HCT116 (cell line): ENCODE measurements at regions not wholly inside any gene's neighbourhood (a gene's known extent, or its start where the extent isn't known, plus 50 kb on each side); places are given as distances from the start of the nearest gene placed in this dataset.

Source experiments
- ATAC-seq: fragments of 200-7000 bp; cut with Tn5 transposase; 2 replicates; pipeline ENCODE4 v1.9.1; 2020; ENCODE audit warnings: mild to moderate bottlenecking, moderate library complexity
- BruUV-seq: library from RNA; stranded (reverse); fragments of 400-500 nt; replicated peaks from 2 replicates; lab custom pipeline; 2021; lab: Mats Ljungman, UMichigan
- CTCF ChIA-PET: fragments of 300-600 bp; sonication (Branson Sonifier 250); formaldehyde crosslinking; loops from one replicate; lab custom pipeline; 2021; ENCODE audit warnings: antibody characterized with exemption; lab: Charles Lee
- POLR2A ChIA-PET: fragments of 300-600, 350-600 bp; sonication (Branson Sonifier 250); formaldehyde crosslinking; loops from one replicate; lab custom pipeline; 2021; ENCODE audit warnings: antibody characterized with exemption; lab: Charles Lee
- RAD21 ChIA-PET, 2 experiments: fragments of 300-600 bp; sonication (Branson Sonifier 250); formaldehyde crosslinking; loops; one replicate each; lab custom pipeline; 2023; ENCODE audit warnings: low total read pairs in 2 of 2; ENCODE audit not compliant: uncharacterized antibody in 2 of 2, unreplicated experiment in 2 of 2, low non-redundant PET in 1 of 2; lab: Charles Lee
- DNase-seq: peaks from one replicate; pipeline ENCODE4 v3.0.0-alpha.2; 2010; ENCODE audit warnings: low read depth, low spot score
- H2AFZ ChIP-seq: fragments of 200-600 bp; shearing (Covaris generic), sonication (generic); 2 replicates; pipeline ENCODE4 v1.6.1; 2017; ENCODE audit warnings: low read depth, mixed run types, mixed read lengths, antibody characterized with exemption, low read length; ENCODE audit not compliant: poor library complexity, severe bottlenecking
- H3K27ac ChIP-seq: 2 replicates; pipeline ENCODE4 v1.5.1; 2012; ENCODE audit warnings: low read depth, low read length
- H3K27me3 ChIP-seq: fragments of 200-600 bp; sonication (generic); 2 replicates; pipeline ENCODE4 v1.6.1; 2016; ENCODE audit warnings: mixed run types, low read length, mixed read lengths; ENCODE audit not compliant: insufficient read depth
- H3K36me3 ChIP-seq, 2 experiments: fragments of 200-500 bp in 1 of 2; fragments of 200-600 bp in 1 of 2; sonication (Bioruptor generic) in 1 of 2; sonication (generic) in 1 of 2; 2 replicates each; pipeline versions ENCODE4 v1.5.1 to v1.6.1; 2014 to 2016; ENCODE audit warnings: low read length in 2 of 2, inconsistent platforms in 1 of 2, mixed read lengths in 1 of 2, mixed run types in 1 of 2; ENCODE audit not compliant: insufficient read depth in 2 of 2, control insufficient read depth in 1 of 2
- H3K4me1 ChIP-seq, 2 experiments: fragments of 200-600 bp in 1 of 2; sonication (generic) in 1 of 2; 2 replicates each; pipeline versions ENCODE4 v1.5.1 to v1.6.1; 2012 to 2017; ENCODE audit warnings: low read length in 2 of 2, inconsistent platforms in 1 of 2, mild to moderate bottlenecking in 1 of 2, mixed read lengths in 1 of 2, mixed run types in 1 of 2, moderate library complexity in 1 of 2; ENCODE audit not compliant: insufficient read depth in 2 of 2, control insufficient read depth in 1 of 2
- H3K4me2 ChIP-seq: fragments of 200-600 bp; sonication (generic); 2 replicates; pipeline ENCODE4 v1.6.1; 2017; ENCODE audit warnings: mixed run types, low read length, mixed read lengths
- H3K4me3 ChIP-seq, 2 experiments: fragments of 200-600 bp in 1 of 2; sonication (generic) in 1 of 2; replicated peaks in 1 of 2; 2 replicates each; pipeline ENCODE4 v1.5.1; 2011 to 2016; ENCODE audit warnings: low read length in 2 of 2, control low read depth in 1 of 2, low read depth in 1 of 2, mild to moderate bottlenecking in 1 of 2, mixed read lengths in 1 of 2, mixed run types in 1 of 2
- H3K79me2 ChIP-seq: fragments of 200-600 bp; sonication (generic); 2 replicates; pipeline ENCODE4 v1.6.1; 2017; ENCODE audit warnings: mild to moderate bottlenecking, mixed run types, low read length, moderate library complexity, mixed read lengths; ENCODE audit not compliant: insufficient read depth
- H3K9ac ChIP-seq: fragments of 200-600 bp; sonication (generic); 2 replicates; pipeline ENCODE4 v1.6.1; 2016; ENCODE audit warnings: low read length, mixed read lengths
- H3K9me2 ChIP-seq: fragments of 200-600 bp; sonication (generic), shearing (Covaris generic); 2 replicates; pipeline ENCODE4 v1.6.1; 2017; ENCODE audit warnings: mixed run types, mild to moderate bottlenecking, moderate library complexity; ENCODE audit not compliant: insufficient read depth
- H3K9me3 ChIP-seq, 2 experiments: fragments of 200-500 bp in 1 of 2; fragments of 200-600 bp in 1 of 2; sonication (Bioruptor generic) in 1 of 2; sonication (generic) in 1 of 2; 2 replicates each; pipeline ENCODE4 v1.6.1; 2014 to 2017; ENCODE audit warnings: low read length in 2 of 2, mixed read lengths in 2 of 2, inconsistent platforms in 1 of 2, low read depth in 1 of 2, mild to moderate bottlenecking in 1 of 2, mixed run types in 1 of 2, moderate library complexity in 1 of 2; ENCODE audit not compliant: control insufficient read depth in 1 of 2, insufficient read depth in 1 of 2
- H4K20me1 ChIP-seq: fragments of 200-600 bp; sonication (generic), shearing (Covaris generic); 2 replicates; pipeline ENCODE4 v1.6.1; 2017; ENCODE audit warnings: mixed run types, mild to moderate bottlenecking, moderate library complexity; ENCODE audit not compliant: insufficient read depth
- CEBPB ChIP-seq: IDR thresholded peaks from 2 replicates; pipeline ENCODE4 v1.6.1; 2012; ENCODE audit warnings: low read depth
- CTCF ChIP-seq, 3 experiments: fragments of 200-600 bp in 1 of 3; sonication (generic) in 1 of 3; IDR thresholded peaks in 2 of 3; conservative IDR thresholded peaks in 1 of 3; 2 replicates each; pipeline ENCODE4 v1.5.1; 2012 to 2017; ENCODE audit warnings: low read depth in 2 of 3, low read length in 2 of 3, antibody characterized with exemption in 1 of 3, borderline replicate concordance in 1 of 3, control low read depth in 1 of 3, mild to moderate bottlenecking in 1 of 3, mixed read lengths in 1 of 3, mixed run types in 1 of 3, moderate library complexity in 1 of 3; ENCODE audit not compliant: insufficient read depth in 1 of 3
- FOSL1 ChIP-seq: IDR thresholded peaks from 2 replicates; pipeline ENCODE4 v1.6.1; 2012; ENCODE audit warnings: low read depth
- POLR2AphosphoS5 ChIP-seq: IDR thresholded peaks from 2 replicates; pipeline ENCODE4 v1.6.1; 2011; ENCODE audit warnings: mild to moderate bottlenecking, low read depth, low read length, moderate library complexity
- SIN3A ChIP-seq: IDR thresholded peaks from 2 replicates; pipeline ENCODE4 v1.6.1; 2012; ENCODE audit warnings: low read depth
- SP1 ChIP-seq: IDR thresholded peaks from 2 replicates; pipeline ENCODE4 v1.6.1; 2012; ENCODE audit warnings: low read depth
- TCF7L2 ChIP-seq: IDR thresholded peaks from 2 replicates; pipeline ENCODE4 v1.7.0; 2011; ENCODE audit warnings: borderline replicate concordance, inconsistent platforms; ENCODE audit not compliant: insufficient read depth, insufficient read length; ENCODE audit errors: extremely low read depth
- YY1 ChIP-seq: IDR thresholded peaks from 2 replicates; pipeline ENCODE4 v1.6.1; 2011; ENCODE audit warnings: low read length, low read depth, moderate library complexity, mild to moderate bottlenecking; ENCODE audit not compliant: insufficient replicate concordance; ENCODE audit errors: extremely low read depth
- ZFX ChIP-seq: fragments of 450-650 bp; IDR thresholded peaks from 2 replicates; pipeline ENCODE4 v1.6.1; 2017
- intact Hi-C: fragments of 100-400 bp; cut with micrococcal nuclease; formaldehyde crosslinking; loops from 2 replicates; pipeline ENCODE4 v1.10.0; 2022
- TF ChIP-seq, protein P1 (sequence below): IDR thresholded peaks from 2 replicates; pipeline ENCODE4 v1.6.1; 2012
- TF ChIP-seq, protein P2 (sequence below): IDR thresholded peaks from 2 replicates; pipeline ENCODE4 v1.6.1; 2012; ENCODE audit warnings: low read depth

DNA sequence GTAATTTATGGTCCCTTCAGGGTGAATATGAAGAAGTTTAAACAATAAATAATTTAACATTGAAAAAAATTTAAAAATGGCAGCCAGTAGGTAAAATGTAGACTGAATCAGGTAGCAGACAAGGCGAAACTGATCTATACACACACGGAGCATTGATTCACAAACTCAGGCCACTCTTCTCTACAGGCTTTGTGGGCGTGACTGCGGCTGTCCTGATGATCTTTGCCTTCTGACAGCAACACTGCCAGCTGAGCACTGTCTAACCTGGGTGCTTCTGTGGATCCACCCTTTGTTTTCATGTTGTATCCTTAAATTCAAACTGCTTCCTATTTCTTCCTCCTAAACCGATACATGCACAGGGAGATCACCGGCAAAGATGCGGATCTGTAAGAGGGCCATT lies 315.4 kb upstream of the ADCY2 start:
- H3K79me2 ChIP-seq = no peaks in the 10 kb centered on the region
- H3K4me3 ChIP-seq = no peak overlapping the region
- H3K9me2 ChIP-seq = no peaks in the 10 kb centered on the region
- DNase-seq (no peak), ATAC-seq (no peak)
- no peaks in the 10 kb centered on the region for H3K36me3 ChIP-seq
- no peak overlapping the region for H3K27ac ChIP-seq
- H3K4me1 ChIP-seq = no peaks in the 10 kb centered on the region
- no peaks in the 10 kb centered on the region for H3K27me3 ChIP-seq
- ChIA-PET RAD21 (no interaction called here), POLR2A (no interaction called here), CTCF (no interaction called here)
- no peak for TF ChIP-seq FOSL1
- TF ChIP-seq, protein P1, sequence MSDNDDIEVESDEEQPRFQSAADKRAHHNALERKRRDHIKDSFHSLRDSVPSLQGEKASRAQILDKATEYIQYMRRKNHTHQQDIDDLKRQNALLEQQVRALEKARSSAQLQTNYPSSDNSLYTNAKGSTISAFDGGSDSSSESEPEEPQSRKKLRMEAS = no peak
- no peak for TF ChIP-seq ZFX
- no peak for TF ChIP-seq CEBPB
- no peak for TF ChIP-seq SIN3A
- no peak for TF ChIP-seq POLR2AphosphoS5
- TF ChIP-seq TCF7L2 = no peak
- TF ChIP-seq, protein P2, sequence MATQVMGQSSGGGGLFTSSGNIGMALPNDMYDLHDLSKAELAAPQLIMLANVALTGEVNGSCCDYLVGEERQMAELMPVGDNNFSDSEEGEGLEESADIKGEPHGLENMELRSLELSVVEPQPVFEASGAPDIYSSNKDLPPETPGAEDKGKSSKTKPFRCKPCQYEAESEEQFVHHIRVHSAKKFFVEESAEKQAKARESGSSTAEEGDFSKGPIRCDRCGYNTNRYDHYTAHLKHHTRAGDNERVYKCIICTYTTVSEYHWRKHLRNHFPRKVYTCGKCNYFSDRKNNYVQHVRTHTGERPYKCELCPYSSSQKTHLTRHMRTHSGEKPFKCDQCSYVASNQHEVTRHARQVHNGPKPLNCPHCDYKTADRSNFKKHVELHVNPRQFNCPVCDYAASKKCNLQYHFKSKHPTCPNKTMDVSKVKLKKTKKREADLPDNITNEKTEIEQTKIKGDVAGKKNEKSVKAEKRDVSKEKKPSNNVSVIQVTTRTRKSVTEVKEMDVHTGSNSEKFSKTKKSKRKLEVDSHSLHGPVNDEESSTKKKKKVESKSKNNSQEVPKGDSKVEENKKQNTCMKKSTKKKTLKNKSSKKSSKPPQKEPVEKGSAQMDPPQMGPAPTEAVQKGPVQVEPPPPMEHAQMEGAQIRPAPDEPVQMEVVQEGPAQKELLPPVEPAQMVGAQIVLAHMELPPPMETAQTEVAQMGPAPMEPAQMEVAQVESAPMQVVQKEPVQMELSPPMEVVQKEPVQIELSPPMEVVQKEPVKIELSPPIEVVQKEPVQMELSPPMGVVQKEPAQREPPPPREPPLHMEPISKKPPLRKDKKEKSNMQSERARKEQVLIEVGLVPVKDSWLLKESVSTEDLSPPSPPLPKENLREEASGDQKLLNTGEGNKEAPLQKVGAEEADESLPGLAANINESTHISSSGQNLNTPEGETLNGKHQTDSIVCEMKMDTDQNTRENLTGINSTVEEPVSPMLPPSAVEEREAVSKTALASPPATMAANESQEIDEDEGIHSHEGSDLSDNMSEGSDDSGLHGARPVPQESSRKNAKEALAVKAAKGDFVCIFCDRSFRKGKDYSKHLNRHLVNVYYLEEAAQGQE = no peak
- TF ChIP-seq SP1 = no peak
- TF ChIP-seq CTCF (IDR thresholded peaks at IDR 0.05 in 2 of 3, conservative IDR thresholded peaks at IDR 0.05 in 1 of 3; ENCODE audit: borderline replicate concordance in 1 of 3, insufficient read depth in 1 of 3, low read depth in 2 of 3, low read length in 2 of 3) = no peak
- TF ChIP-seq YY1 = no peak
- H3K4me2 ChIP-seq = no peak overlapping the region
- peaks cover 0 to 6% of the 10 kb centered on the region in 2 experiments; a peak in 1 of 4 replicates for H3K9me3 ChIP-seq
- H2AFZ ChIP-seq = no peak overlapping the region
- no peaks in the 10 kb centered on the region for H4K20me1 ChIP-seq
- intact Hi-C loops = no loop called here
- no TSS peak for BruUV-seq
- no peak overlapping the region for H3K9ac ChIP-seq
